Right lobe of liver (tissue), 4 donors: ENCODE measurements at regions not wholly inside any gene's neighbourhood (a gene's known extent, or its start where the extent isn't known, plus 50 kb on each side); places are given as distances from the start of the nearest gene placed in this dataset.
"Not testable (repeated sequence)": the region's sequence is repeated elsewhere in the genome, so short reads cannot be mapped to it uniquely, and the experiment has no call there.

Source experiments
- CTCF ChIP-seq, 4 donors: fragments of 200-600 bp in 3 of 4; fragments of 450-650 bp in 1 of 4; IDR thresholded peaks; one replicate each; pipeline versions ENCODE4 v1.5.1 to v1.8.0; 2016 to 2022; ENCODE audit warnings: antibody characterized with exemption in 4 of 4, mild to moderate bottlenecking in 2 of 4
- POLR2A ChIP-seq: fragments of 450-650 bp; IDR thresholded peaks from one replicate; pipeline ENCODE4 v1.6.1; 2017; ENCODE audit warnings: antibody characterized with exemption, mild to moderate bottlenecking
- donor health status: DM: no; HTN: no; CAD: no.
- donor health status: DM: no; HTN: no; CAD: no.
- donor health status: DM: no; HTN: yes; CAD: no.

- not testable (repeated sequence) for TF ChIP-seq POLR2A; CTCF (IDR thresholded peaks at IDR 0.05)
Measured at GRCh38 chr2:111310395-111310794, 189.7 kb downstream of the BCL2L11 start.
